Ovary (tissue), 3 donors: ENCODE measurements at regions not wholly inside any gene's neighbourhood (a gene's known extent, or its start where the extent isn't known, plus 50 kb on each side); places are given as distances from the start of the nearest gene placed in this dataset.

Source experiments
- CTCF ChIP-seq, 3 donors: fragments of 450-650 bp in 2 of 3; fragments of 200-600 bp in 1 of 3; IDR thresholded peaks; one replicate each; pipeline versions ENCODE4 v1.5.1 to v1.8.0; 2016 to 2022; ENCODE audit warnings: antibody characterized with exemption in 3 of 3, mild to moderate bottlenecking in 1 of 3
- POLR2A ChIP-seq: fragments of 450-650 bp; IDR thresholded peaks from one replicate; pipeline ENCODE4 v1.6.1; 2017; ENCODE audit warnings: antibody characterized with exemption, mild to moderate bottlenecking, moderate library complexity
- donor health status: DM: no; HTN: no; CAD: no.

GRCh38 chr11:15347969-15348734 is 233.4 kb downstream of the INSC start:
- TF ChIP-seq CTCF (IDR thresholded peaks at IDR 0.05) (no peak), POLR2A (no peak)
